ENCODE measurements at regions not wholly inside any gene's neighbourhood (a gene's known extent, or its start where the extent isn't known, plus 50 kb on each side); places are given as distances from the start of the nearest gene placed in this dataset.

DNA sequence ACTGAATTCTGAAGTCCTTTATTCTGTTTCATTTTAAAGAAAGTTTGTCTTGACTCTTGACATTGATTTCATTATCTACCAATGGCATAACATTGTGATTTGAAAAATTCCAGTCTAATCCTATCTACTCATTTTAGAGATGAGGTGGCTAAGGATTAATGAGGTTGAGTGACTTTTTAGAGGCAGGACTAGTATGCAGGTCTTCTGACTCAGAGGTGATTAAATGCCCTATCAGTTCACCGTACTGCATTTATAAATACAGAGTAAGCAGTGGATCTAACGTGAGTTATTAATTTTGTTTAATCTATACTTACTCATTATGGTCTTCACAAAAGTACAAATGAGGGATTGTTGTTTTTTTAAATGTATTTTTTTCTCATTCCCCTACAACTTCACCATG is 277.6 kb downstream of the PTBP2 start:
- no peak for DNase-seq

DNA sequence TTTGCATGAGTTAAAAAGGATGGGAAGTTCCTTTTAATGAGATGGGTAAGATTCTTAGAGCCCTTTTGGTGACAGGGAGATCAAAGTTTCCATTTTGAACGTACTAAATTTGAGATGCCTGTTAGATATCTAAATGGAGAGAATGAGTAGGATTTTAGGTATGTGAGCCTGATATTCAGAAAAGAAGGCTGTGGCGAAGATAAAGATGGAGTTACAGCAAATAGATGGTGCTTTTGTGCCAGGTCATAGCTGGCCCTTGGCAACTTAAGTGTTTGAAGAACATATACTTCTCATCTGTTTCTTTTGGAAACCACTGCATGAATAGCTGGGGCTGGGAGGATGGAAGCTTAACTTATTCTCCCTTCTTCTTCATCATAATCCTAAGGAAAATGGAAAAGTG is 282.5 kb downstream of the PTBP2 start:
- DNase-seq, result no peak

DNA sequence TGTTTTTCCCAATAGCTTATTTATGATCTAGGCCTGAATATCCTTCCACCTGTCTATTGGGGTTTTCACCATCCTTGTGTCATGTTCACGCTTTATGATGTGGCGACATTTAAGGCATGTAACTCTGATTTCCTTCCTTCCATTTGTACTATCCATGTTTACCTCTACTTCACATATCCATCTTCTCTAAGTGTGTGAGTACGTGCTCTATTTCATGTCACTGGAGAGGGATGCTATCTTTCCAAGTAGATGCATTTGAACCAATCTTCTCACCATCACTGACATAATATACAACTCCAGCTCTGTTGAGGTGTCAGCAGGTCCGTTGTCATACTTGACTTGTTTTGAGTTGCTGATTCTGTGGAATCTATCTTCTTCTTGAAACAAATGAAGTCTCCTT is 283.2 kb downstream of the PTBP2 start:
- DNase-seq, result no peak

- DNase-seq, result no peak
Measured at GRCh38 chr1:97006044-97006661, 284.6 kb downstream of the PTBP2 start.

DNA sequence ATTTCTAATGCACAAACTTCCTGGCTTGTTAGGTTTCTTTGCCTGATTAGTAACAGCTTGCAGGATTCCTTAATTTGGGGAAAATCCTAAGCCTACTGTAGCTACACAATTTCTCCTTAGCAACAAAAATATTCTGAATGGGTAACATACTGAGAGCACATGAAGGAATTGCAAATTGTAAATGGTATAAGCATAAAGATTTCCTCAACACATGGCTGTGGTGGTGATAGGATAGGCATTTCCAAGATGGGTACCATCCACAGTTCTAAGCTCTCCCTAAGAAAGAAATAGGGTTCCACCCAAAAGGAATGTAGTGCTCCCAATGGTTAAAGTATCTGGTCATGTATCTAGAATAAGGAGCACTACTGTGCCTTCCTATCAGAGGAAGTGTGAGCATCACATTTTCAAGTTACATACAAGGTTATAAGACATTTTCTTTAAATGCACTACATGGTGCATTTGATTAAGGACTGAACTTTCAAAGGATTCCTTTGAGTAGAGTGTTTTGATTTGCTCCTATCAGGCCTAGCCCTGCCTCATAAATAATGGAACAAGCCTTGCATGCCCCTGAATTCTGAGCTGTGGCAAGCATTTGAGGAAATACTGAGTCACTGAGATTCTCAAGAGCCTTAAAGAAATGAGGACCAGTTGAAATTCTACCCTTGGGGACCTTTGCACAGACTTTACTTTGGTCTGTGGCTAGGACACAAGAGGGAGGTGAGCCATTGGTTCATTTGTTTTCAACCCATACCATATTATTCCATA is 286.4 kb downstream of the PTBP2 start:
- no peak for DNase-seq

GRCh38 chr1:97010566-97011264 is 289.1 kb downstream of the PTBP2 start:
- DNase-seq, result no peak

- no peak for DNase-seq
Measured at GRCh38 chr1:97013136-97013535, 291.6 kb downstream of the PTBP2 start.

DNA sequence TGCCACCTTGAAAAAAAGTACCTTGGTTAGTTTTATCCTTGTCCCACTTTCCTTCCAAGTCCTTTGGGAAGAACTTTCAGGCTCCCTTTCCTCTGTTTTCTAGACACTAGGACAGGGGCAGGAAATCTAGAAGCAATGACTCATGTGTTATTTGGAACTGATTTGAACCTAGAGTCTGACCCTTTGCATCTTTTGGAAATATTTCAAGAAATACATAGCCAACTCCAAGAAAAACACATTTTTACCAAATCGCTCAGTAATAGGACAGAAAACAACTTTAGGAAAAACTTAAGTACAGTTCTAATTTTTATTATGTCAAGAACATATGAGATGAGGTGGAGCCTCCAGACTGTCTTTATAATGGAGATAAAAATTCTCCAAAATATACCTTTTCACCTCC is 292.4 kb downstream of the PTBP2 start:
- DNase-seq, result no peak

- no peak for DNase-seq
Measured at GRCh38 chr1:97014426-97014825, 292.8 kb downstream of the PTBP2 start.

- no peak for DNase-seq
Measured at GRCh38 chr1:97017895-97018294, 296.3 kb downstream of the PTBP2 start.
